ENCODE measurements at regions not wholly inside any gene's neighbourhood (a gene's known extent, or its start where the extent isn't known, plus 50 kb on each side); places are given as distances from the start of the nearest gene placed in this dataset.
A peak's percentile ranks its signal among the peaks of the same experiment; 100 is the strongest.
"Not testable (repeated sequence)": the region's sequence is repeated elsewhere in the genome, so short reads cannot be mapped to it uniquely, and the experiment has no call there.

GRCh38 chr5:163569284-163569683, 63.9 kb downstream of the MAT2B start:
- peak; percentile 5 for DNase-seq (ENCODE audit: low spot score)

DNA sequence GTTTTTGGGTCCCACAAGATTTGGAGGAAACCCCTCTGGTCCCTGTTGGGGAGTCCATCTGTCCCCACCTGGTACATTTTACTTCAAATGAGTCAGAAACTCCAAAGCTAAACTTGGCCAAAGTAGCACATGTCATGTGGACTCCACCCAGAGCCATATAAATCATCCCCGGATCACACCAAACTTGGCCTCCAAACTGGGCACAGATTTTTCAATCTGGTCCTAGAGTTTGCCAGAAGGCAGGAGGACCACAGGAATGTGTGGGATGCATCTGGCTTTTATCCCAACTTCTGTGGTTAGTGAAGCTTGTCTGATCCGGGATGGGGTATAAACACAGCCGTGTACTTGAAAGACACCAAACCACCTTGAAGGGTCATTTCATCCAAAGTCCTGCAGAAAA, 66.3 kb downstream of the MAT2B start:
- DNase-seq (ENCODE audit: low spot score) = no peak

DNA sequence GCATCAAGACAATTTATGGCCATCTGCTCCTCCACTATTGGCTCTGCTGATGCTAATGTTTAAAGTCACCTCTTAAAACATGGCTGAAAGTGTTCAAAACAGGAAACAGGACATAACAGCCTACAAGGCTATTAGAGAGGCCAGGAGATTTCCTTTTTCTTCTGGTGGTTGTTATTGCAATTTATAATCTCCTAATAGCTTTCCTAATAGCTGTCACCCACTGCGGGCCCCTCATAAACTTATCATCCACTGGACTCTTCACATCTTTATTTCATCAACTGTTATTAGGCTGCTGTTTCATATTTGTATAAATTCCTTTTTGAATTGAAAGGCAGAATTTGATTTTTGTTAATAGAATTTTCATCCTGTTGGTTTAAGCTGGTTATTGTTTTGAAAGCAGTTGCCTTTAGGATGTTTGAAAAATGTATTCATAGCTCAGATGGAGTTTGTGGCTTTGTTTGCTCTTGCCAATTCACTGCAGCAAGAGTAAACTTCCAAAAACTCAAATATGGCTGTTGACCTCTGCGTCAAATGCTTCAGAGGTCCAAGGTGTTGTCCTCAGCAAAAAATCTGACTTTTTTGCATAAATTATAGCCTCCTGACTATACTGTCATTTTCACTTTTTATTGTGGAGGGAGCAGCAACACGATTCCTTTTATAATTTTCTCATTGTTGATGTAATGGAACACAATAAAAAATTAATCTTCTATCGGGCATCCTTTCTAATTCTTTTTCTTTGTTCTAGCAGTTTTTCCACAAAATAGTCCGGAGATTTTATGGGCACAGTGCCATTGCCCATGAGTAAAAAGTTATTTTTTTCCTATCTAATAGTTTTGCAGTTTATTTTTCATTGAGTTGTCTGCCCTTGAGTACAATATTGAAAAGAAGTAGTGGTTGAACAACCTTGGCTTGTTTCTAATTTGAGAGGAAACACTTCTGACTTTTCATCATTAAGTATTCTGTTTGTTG, 69.3 kb downstream of the MAT2B start:
- DNase-seq (ENCODE audit: low spot score) = no peak

- DNase-seq (ENCODE audit: low spot score) = no peak
These were observed 73.2 kb downstream of the MAT2B start for GRCh38 chr5:163578652-163579051.

DNA sequence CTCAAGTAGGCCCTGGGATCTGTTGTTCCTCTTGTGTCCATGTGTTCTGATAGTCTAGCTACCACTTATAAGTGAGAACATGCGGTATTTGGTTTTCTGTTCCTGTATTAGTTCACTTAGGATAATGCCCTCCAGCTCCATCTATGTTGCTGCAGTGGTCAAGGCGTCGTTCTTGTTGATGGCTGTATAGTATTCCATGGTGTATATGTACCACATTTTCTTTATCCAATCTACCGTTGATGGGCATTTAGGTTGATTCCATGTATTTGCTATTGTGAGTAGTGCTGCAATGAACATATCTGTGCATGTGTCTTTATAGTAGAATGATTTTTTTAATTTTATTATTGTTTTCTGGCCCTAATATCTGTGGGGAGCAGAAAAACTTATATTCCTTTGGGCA, 74.3 kb downstream of the MAT2B start:
- no peak for DNase-seq (ENCODE audit: low spot score)

- DNase-seq (ENCODE audit: low spot score) = no peak
These were observed 75.1 kb downstream of the MAT2B start for GRCh38 chr5:163580516-163580915.

DNA sequence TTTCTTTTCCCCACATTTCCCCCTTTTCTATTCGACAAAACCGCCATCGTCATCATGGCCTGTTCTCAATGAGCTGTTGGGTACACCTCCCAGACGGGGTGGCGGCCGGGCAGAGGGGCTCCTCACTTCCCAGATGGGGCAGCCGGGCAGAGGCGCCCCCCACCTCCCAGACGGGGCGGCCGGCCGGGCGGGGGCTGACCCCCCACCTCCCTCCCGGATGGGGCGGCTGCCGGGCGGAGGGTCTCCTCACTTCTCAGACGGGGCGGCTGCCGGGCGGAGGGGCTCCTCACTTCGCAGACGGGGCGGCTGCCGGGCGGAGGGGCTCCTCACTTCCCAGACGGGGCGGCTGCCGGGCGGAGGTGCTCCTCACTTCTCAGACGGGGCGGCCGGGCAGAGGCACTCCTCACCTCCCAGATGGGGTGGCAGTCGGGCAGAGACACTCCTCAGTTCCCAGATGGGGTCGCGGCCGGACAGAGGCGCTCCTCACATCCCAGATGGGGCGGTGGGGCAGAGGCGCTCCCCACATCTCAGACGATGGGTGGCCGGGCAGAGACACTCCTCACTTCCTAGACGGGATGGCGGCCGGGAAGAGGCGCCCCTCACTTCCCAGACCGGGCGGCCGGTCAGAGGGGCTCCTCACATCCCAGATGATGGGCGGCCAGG, 78.2 kb downstream of the MAT2B start:
- DNase-seq (ENCODE audit: low spot score) = not testable (repeated sequence)

GRCh38 chr5:163585206-163585605, 79.8 kb downstream of the MAT2B start:
- DNase-seq (ENCODE audit: low spot score) = peak; percentile 70

GRCh38 chr5:163586531-163586956, 81.1 kb downstream of the MAT2B start:
- DNase-seq (ENCODE audit: low spot score) = no peak

DNA sequence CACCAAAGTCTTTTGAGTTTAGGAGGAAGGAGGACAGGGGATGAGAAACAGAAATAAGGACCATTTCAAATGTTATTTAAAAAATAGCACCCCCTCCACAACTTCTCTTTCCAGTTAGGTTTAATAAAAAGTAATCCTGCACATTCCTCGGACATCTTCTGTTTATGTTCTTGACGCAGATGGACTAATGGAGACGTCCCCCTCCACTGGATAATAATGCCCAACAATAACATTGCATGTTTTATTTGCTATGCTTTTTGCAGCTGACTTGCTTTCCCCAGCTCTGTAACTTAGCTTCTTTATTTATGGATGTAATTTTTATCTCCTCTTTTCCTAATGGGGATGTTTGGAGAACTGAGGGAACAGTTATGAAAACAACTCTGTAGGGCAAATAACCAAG, 89.5 kb downstream of the MAT2B start:
- no peak for DNase-seq (ENCODE audit: low spot score)

DNA sequence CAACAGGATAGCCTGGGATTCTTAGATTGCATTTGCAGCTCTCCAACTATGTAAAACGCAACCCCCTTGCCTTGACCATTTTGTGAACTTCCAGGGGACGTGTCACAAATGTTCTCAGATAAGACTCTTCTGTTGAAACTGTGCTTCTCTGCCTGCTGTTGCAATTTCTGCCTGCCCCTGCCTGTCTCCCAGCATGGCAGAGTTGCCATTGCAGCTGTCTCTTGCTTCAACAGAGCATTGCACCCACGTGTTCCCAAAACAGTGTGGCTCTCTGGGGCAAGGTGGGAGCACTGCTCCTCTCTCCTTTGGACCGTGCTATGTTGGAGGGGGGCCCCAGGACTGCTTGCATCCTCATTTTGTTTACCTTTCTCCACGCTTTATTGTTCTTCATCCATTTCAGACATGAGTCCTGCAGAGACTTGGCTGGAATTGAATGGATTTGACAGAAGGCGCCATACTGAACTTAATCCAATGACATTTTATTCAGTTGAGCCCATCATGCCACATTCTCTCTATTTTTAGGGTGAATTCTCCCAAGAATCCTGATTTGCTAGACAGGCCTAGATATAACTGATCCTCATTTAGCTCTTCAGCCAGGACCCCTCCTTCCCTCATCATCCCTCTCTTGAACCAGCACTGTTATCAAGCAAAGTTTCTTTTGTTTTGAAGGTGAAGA, 90.7 kb downstream of the MAT2B start:
- no peak for DNase-seq (ENCODE audit: low spot score)

DNA sequence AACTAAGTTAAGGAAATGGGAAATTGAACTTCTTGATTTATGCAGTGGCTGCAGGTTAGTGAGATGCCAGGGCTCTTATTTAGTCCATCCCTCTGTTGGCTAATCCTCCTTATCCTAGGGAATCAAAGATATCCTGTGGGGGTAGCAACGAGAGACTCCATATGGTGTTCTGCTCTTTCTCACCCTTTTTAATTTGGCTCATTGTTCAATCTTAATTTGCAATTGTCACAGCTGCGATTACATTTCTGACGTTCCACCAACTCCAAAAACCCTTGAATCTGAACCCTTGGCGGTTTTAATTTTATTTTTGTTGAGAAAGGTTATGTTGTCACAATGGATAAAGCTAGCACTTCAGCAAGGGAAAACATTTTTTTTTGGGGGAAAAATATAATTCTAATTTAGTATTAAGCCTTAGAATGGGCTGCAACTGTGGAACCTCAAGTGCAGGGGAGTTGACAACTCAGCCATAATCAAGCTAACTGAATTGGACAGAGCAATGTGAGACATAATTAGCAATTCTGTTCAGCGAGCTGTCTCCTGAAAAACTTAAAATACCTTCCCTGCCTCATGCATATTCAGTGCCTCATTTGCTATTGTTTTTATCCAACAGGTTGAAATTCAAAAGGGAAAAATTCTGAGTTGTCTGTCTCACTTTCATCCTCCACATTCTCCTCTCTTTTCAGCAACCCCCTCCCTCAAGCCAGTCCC, 91.3 kb downstream of the MAT2B start:
- DNase-seq (ENCODE audit: low spot score) = no peak

- no peak for DNase-seq (ENCODE audit: low spot score)
These were observed 98.6 kb downstream of the MAT2B start for GRCh38 chr5:163604013-163604412.

- no peak for DNase-seq (ENCODE audit: low spot score)
These were observed 101.8 kb downstream of the MAT2B start for GRCh38 chr5:163607256-163607655.

DNA sequence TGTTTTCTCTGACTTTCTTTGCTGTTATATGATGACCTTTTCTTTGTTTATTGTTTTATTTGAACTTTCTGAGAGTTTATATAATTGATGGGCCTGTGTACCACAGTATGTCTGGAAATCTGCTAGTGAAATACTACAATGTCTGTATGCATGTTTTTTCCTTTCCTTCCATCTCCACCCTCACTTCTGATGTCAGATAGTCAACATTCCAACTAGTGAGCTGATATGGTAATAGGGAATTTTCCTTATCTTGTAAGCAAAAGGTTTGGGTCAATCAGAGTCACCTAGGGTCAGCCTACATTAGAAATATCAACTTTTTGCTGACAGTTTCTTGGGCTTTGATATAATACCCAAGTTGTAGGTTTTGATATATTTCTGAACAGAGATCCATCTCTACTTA, 103.2 kb downstream of the MAT2B start:
- no peak for DNase-seq (ENCODE audit: low spot score)

- no peak for DNase-seq (ENCODE audit: low spot score)
These were observed 104.5 kb downstream of the MAT2B start for GRCh38 chr5:163609910-163610309.

DNA sequence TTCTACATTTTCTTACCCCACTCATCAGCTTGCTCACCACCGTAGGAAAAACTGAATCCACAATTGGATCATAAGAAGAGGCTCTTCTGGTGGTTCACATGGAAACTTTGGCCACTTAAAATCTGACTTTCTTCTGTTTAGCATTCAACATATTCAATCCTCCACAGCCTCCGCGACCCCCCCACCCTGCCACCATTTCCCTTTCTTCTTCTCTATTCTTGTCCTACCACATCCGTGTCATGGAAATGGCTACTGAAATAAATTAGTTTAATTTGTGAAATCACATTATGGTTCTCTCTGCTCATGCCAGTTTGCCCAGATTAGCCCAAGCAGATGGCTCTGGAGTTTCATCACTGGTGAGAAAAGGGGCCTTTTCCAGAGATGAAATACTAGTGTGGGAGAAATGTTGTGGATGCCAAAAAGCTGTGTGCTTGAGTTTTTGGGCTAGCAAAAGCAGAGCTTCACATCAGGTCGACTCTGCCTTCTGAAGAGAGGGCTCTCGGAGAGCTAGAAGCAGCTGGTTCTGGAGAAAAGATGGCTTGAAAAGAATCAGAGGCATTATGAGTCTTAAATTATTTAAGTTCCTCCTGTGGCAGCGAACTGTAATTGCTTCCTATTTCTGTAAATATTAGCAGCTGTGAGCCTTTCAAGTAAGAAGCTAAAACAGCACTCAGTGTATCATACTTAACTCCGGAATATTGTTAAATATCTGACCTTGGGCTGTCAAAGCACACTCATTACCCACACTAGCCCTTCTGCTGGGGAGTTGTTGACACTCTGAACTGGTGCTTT, 107.1 kb downstream of the MAT2B start:
- DNase-seq (ENCODE audit: low spot score) = no peak

DNA sequence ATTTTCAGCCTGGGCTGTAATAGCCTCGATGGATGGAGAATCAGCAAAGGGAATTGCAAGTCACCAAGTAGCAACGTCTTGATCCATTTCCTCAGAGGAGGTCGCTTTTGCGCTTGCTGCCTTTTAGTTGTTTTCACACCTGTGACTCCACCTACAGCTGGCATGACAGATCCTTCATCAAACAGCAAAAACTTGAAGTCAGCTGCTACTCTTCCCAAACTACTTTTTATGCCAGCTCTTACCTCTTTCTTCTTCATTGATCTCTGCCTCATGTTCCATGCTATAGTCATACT, 107.7 kb downstream of the MAT2B start:
- DNase-seq (ENCODE audit: low spot score) = no peak

- no peak for DNase-seq (ENCODE audit: low spot score)
These were observed 109.4 kb downstream of the MAT2B start for GRCh38 chr5:163614787-163615186.

DNA sequence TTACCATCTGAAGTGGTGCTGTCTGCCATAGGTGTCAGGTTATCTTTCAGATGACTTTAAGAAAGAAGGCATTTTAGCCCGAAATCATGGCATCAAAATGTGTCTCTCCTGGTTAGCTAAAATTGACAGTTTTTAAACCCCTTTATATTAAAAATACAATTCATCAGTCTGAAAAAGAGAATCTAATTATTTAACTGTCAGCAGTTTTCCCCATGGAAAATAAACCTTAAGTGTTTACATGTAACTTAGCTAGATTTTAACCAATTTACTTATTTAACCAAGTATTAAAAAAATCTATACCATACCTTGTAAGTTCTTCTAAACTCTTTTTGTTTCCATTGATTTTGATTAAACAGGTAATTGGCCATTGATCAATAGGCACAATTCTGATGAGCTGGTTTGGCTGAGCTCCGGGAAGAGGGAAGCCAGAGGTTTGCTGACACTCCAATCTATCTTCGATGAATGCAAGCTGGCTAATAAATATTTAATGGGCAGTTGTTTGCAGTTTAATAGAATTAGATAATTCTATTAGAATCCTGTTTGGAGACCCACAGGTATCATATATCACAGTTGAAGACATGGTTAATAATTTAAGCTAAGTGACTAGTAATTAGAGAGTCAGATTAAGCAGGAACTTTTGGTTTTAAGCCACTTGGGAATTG, 114.0 kb downstream of the MAT2B start:
- DNase-seq (ENCODE audit: low spot score) = no peak

DNA sequence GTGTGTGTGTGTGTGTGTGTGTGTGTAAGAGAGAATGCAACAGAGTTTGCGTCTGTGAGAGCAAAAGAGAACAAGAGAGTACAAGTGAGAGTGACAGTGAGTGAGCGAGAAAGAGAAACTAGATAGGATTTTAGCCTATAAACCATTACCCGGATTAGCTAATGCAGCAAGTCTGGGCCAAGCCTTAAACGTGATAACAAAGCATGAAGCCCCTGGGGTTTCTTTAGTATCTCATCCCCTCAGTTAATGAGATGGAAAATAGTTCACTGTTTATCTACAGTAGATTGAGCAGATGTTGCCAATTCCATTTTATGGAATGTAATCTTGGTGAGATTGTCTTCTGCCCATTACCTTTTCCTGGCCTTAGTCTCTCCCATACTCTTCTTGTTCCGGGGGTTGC, 114.5 kb downstream of the MAT2B start:
- DNase-seq (ENCODE audit: low spot score) = no peak

All from RKO (cell line).